Esophagus squamous epithelium (tissue), 5 donors: ENCODE measurements at regions not wholly inside any gene's neighbourhood (a gene's known extent, or its start where the extent isn't known, plus 50 kb on each side); places are given as distances from the start of the nearest gene placed in this dataset.

ENCODE experiments used
- DNase-seq: peaks from one replicate; lab custom pipeline; 2025; lab: John Stamatoyannopoulos, UW
- H3K27ac ChIP-seq, 4 donors: fragments of 200-600 bp; sonication (generic); one replicate each; pipeline ENCODE4 v1.5.1; 2016 to 2019; ENCODE audit warnings: mild to moderate bottlenecking in 1 of 4
- H3K27me3 ChIP-seq, 4 donors: fragments of 200-600 bp; sonication (generic); 1 replicate in 3 of 4; 2 replicates in 1 of 4; pipeline versions ENCODE4 v1.5.1 to v1.6.0; 2017 to 2021; ENCODE audit warnings: antibody characterized with exemption in 1 of 4
- H3K36me3 ChIP-seq, 3 donors: fragments of 200-600 bp; sonication (generic); one replicate each; pipeline ENCODE4 v1.5.1; 2016 to 2019
- H3K4me1 ChIP-seq, 3 donors: fragments of 200-600 bp; sonication (generic); one replicate each; pipeline ENCODE4 v1.5.1; 2017 to 2019
- H3K4me3 ChIP-seq, 4 donors: fragments of 200-600 bp; sonication (generic); 1 replicate in 3 of 4; 2 replicates in 1 of 4; pipeline ENCODE4 v1.5.1; 2016 to 2019; ENCODE audit warnings: mild to moderate bottlenecking in 2 of 4, moderate library complexity in 1 of 4
- H3K9me3 ChIP-seq, 3 donors: fragments of 200-600 bp; sonication (generic); one replicate each; pipeline ENCODE4 v1.5.1; 2016 to 2019
- POLR2A ChIP-seq, 4 donors: fragments of 450-650 bp; IDR thresholded peaks; one replicate each; pipeline ENCODE4 v1.6.1; 2017; ENCODE audit warnings: antibody characterized with exemption in 4 of 4, mild to moderate bottlenecking in 4 of 4, moderate library complexity in 3 of 4
- WGBS, 2 donors: methylation state at CpG; one replicate each; pipeline ENCODE4 v1.1.5; 2018; 5-methylcytosine and 5-hydroxymethylcytosine counted together
- intact Hi-C: fragments of 100-400 bp; cut with DNase I; formaldehyde crosslinking; loops from one replicate; pipeline ENCODE4 v1.15.0; 2022
- TF ChIP-seq, protein P1 (sequence below), 6 experiments: fragments of 450-650 bp in 4 of 6; fragments of 200-600 bp in 2 of 6; sonication (generic) in 2 of 6; IDR thresholded peaks; one replicate each; pipeline ENCODE4 v1.5.1; 2016 to 2019; ENCODE audit warnings: antibody characterized with exemption in 6 of 6, mild to moderate bottlenecking in 4 of 6, moderate library complexity in 4 of 6
- donor health status: DM: yes; HTN: yes; CAD: no.

DNA sequence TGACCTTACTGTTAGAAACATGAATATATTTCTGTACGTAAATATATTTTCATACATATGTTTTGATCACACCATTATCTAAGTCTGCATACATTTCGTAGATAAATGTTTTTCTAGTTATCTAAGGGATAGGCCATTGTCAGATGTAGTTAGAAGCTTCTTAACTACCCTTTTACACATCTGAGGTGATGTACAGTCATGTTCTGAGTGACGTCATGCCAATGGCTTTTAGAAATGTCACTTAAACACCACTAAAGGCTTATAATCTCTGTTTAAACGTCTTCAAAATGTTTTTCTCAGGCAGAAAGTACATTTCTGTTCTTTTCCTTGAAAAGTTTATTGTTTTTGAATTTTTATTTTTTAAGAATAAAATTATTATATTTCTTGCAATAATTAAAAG lies 781.9 kb downstream of the MRPL39 start:
- Histone ChIP-seq H3K4me1 (no peaks in the 10 kb centered on the region), H3K4me3 (no peak overlapping the region), H3K27me3 (no peaks in the 10 kb centered on the region), H3K27ac (no peak overlapping the region), H3K9me3 (no peaks in the 10 kb centered on the region), H3K36me3 (no peaks in the 10 kb centered on the region)
- 62 to 70% methylated on average over 4 of the region's 4 CpGs for WGBS, 2 donors
- TF ChIP-seq, protein P1, sequence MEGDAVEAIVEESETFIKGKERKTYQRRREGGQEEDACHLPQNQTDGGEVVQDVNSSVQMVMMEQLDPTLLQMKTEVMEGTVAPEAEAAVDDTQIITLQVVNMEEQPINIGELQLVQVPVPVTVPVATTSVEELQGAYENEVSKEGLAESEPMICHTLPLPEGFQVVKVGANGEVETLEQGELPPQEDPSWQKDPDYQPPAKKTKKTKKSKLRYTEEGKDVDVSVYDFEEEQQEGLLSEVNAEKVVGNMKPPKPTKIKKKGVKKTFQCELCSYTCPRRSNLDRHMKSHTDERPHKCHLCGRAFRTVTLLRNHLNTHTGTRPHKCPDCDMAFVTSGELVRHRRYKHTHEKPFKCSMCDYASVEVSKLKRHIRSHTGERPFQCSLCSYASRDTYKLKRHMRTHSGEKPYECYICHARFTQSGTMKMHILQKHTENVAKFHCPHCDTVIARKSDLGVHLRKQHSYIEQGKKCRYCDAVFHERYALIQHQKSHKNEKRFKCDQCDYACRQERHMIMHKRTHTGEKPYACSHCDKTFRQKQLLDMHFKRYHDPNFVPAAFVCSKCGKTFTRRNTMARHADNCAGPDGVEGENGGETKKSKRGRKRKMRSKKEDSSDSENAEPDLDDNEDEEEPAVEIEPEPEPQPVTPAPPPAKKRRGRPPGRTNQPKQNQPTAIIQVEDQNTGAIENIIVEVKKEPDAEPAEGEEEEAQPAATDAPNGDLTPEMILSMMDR (IDR thresholded peaks at IDR 0.05): no peak
- TF ChIP-seq POLR2A (IDR thresholded peaks at IDR 0.05): no peak
- DNase-seq: no peak
- intact Hi-C loops: no loop called here

DNA sequence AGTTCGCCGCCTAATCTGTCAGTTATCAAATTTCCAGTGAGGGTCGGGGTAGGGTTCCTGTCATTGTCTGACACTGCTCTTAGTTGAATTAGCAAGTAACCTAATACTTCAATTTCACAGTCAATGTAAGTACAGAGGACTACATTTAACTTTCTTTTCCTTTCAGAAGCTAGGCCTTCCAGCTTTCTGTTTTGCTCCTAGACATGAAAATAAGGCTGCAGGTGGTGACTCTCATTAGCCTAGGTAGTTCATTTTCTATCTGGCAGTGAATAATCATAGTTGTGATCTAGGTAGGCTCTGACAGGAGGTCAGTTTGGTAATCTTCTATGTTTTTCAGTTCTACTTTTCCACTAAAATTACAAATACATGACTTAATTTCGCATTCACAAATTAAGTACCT lies 783.1 kb downstream of the MRPL39 start:
- no peak overlapping the region for H3K4me3 ChIP-seq
- H3K9me3 ChIP-seq: no peaks in the 10 kb centered on the region
- H3K4me1 ChIP-seq: no peaks in the 10 kb centered on the region
- intact Hi-C loops: no loop called here
- no peak overlapping the region for H3K27ac ChIP-seq
- no peaks in the 10 kb centered on the region for H3K27me3 ChIP-seq
- no peak for DNase-seq
- no peaks in the 10 kb centered on the region for H3K36me3 ChIP-seq
- TF ChIP-seq, protein P1 (IDR thresholded peaks at IDR 0.05): no peak
- TF ChIP-seq POLR2A (IDR thresholded peaks at IDR 0.05): no peak
- WGBS, 2 donors: 90 to 92% methylated on average over 4 of the region's 4 CpGs

DNA sequence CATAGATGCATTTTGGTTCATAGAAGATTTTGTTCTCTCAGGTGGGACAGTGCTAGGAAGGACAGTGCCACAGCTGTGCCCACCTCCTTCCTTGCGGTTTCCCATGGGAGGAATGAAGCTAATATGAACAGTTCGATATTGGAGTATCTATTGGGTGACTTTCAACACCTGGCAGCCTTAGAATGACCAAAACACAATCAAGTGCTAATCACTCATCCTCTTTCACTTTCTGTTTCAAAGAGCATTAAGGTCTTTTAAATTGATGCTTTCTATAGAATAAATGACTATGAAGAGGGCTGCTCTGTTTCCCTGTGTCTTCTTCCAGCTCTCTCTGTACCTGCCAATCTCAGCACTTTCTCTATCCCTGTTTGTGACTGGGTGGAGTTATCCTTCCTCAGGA lies 784.0 kb downstream of the MRPL39 start:
- H3K27me3 ChIP-seq: no peaks in the 10 kb centered on the region
- H3K36me3 ChIP-seq: no peaks in the 10 kb centered on the region
- TF ChIP-seq, protein P1 (IDR thresholded peaks at IDR 0.05): no peak
- no peak for TF ChIP-seq POLR2A (IDR thresholded peaks at IDR 0.05)
- H3K27ac ChIP-seq: no peak overlapping the region
- no peaks in the 10 kb centered on the region for H3K4me1 ChIP-seq
- H3K4me3 ChIP-seq: no peak overlapping the region
- intact Hi-C loops: no loop called here
- 50 to 80% methylated on average over 1 to 2 of the region's 2 CpGs for WGBS, 2 donors
- no peak for DNase-seq
- no peaks in the 10 kb centered on the region for H3K9me3 ChIP-seq

DNA sequence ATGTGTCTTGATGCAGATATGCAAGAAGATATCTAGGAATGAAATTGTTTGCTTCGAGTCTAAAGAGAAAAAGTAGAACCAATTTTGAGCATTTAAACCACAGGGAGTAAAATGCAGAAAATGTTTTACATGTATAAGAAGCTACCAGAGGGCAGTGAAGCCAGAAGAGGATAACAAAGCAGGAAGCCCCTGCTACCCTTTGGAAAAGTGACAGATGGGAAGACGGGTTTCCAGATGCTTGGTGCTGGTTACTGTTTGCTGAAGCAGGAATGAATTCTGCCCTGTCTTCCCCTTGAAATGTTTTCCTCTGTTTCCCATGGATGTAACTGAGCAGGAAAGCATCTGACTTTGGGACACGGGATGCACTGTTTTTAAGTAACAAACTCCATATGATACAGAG lies 822.2 kb downstream of the MRPL39 start:
- Histone ChIP-seq H3K9me3 (no peaks in the 10 kb centered on the region), H3K4me1 (no peaks in the 10 kb centered on the region), H3K27me3 (no peaks in the 10 kb centered on the region), H3K4me3 (no peak overlapping the region), H3K36me3 (no peaks in the 10 kb centered on the region), H3K27ac (no peak overlapping the region)
- DNase-seq: no peak
- WGBS, 2 donors: 48 to 58% methylated on average over 3 of the region's 3 CpGs
- no peak for TF ChIP-seq POLR2A (IDR thresholded peaks at IDR 0.05)
- TF ChIP-seq, protein P1 (IDR thresholded peaks at IDR 0.05): no peak
- intact Hi-C loops: no loop called here

DNA sequence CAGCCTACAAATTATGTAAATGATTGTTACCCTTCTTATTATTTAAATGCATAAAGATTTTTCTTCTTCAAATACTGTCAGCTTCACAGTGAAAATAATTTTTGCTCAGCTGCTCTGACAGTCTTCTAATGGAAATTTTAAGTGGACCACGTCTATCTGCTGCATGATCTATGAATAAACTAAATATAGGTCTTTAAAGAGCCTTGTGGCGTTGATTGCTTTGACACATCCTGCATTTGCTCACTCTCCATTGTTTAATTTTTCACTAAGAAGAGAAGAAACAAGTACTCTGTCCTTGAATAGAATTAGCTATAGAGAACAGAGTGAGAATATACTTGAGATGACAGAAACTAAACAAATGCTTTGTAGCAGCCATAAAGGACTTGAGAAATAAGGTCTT lies 826.1 kb downstream of the MRPL39 start:
- Histone ChIP-seq H3K4me1 (no peaks in the 10 kb centered on the region), H3K4me3 (no peak overlapping the region), H3K36me3 (no peaks in the 10 kb centered on the region), H3K27ac (no peak overlapping the region), H3K9me3 (no peaks in the 10 kb centered on the region), H3K27me3 (no peaks in the 10 kb centered on the region)
- WGBS, 2 donors: 25 to 41% methylated on average over 2 of the region's 2 CpGs
- intact Hi-C loops: no loop called here
- no peak for DNase-seq
- TF ChIP-seq, protein P1 (IDR thresholded peaks at IDR 0.05): no peak
- no peak for TF ChIP-seq POLR2A (IDR thresholded peaks at IDR 0.05)
